Calu3 (cell line): ENCODE measurements at regions not wholly inside any gene's neighbourhood (a gene's known extent, or its start where the extent isn't known, plus 50 kb on each side); places are given as distances from the start of the nearest gene placed in this dataset.

Experiments
- BruUV-seq: library from RNA; stranded (reverse); fragments of 400-500 nt; replicated peaks from 2 replicates; lab custom pipeline; 2021; lab: Mats Ljungman, UMichigan
- CTCF ChIA-PET: fragments of 300-600 bp; sonication (Branson Sonifier 250); formaldehyde crosslinking; loops from one replicate; lab custom pipeline; 2022; ENCODE audit warnings: antibody characterized with exemption; lab: Charles Lee
- DNase-seq: peaks from one replicate; pipeline ENCODE4 v3.0.0; 2022
- H3K27ac Mint-ChIP-seq: one replicate; pipeline ENCODE4 v1.8.0; 2022; ENCODE audit warnings: mixed read lengths; ENCODE audit not compliant: unreplicated experiment
- H3K27me3 Mint-ChIP-seq: one replicate; pipeline ENCODE4 v1.8.0; 2022; ENCODE audit warnings: mixed read lengths; ENCODE audit not compliant: unreplicated experiment
- H3K36me3 Mint-ChIP-seq: one replicate; pipeline ENCODE4 v1.8.0; 2022; ENCODE audit warnings: mild to moderate bottlenecking, moderate library complexity, mixed read lengths; ENCODE audit not compliant: insufficient read depth, unreplicated experiment
- H3K4me1 Mint-ChIP-seq: one replicate; pipeline ENCODE4 v1.8.0; 2022; ENCODE audit warnings: mild to moderate bottlenecking, low read depth, mixed read lengths; ENCODE audit not compliant: unreplicated experiment
- H3K4me3 Mint-ChIP-seq: one replicate; pipeline ENCODE4 v1.8.0; 2022; ENCODE audit warnings: mild to moderate bottlenecking, low read depth, moderate library complexity, mixed read lengths; ENCODE audit not compliant: unreplicated experiment
- H3K9me3 Mint-ChIP-seq: one replicate; pipeline ENCODE4 v1.8.0; 2022; ENCODE audit warnings: low read depth, mixed read lengths; ENCODE audit not compliant: unreplicated experiment
- intact Hi-C: fragments of 100-400 bp; cut with micrococcal nuclease; formaldehyde crosslinking; loops from one replicate; pipeline ENCODE4 v1.10.0; 2022; ENCODE audit not compliant: unreplicated experiment
- TF ChIP-seq, protein P1 (sequence below): fragments of 200-600 bp; IDR thresholded peaks from one replicate; pipeline ENCODE4 v1.8.0; 2022; ENCODE audit warnings: antibody characterized with exemption; ENCODE audit not compliant: unreplicated experiment

DNA sequence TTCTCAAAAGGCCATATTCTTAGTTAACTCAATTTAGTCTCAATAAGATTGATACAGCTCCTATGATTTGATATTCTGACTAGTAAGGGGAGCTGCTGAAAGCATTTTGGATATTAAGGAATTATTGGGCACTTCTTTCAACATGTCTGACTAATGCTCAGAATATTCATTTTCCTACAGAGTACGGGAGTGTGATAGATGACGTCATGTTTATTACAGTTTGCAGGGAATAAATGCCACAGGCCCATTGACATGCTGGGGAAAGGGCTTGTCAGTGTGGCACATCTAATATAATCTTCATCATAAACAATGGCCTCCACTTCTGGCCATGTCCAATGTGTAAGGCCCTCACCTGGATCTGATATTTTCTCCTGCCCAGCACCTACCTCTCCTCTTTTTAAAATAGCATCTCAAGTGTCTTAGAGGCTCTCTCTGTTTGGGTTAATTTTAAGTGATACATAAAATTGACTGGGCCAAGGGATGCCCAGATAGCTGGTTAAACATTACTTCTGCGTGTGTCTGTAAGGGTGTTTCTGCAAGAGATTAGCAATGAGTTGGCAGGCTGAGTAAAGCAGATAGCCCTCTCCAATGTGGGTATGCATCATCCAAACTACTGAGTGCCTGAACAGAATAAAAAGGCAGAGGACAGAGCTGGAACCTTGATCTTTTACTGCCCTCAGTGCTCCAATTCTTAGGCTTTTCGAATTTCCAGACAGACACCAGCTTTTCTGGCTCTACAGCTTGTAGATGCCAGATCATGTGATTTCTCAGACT is 99.3 kb downstream of the SLC24A2 start:
- CTCF ChIA-PET, result interaction anchor here (0.5 kb wide), 1 partner anchor 267 kb away, joined by 3 read pairs; no protein-coding TSS in a partner anchor
- H3K4me1 Mint-ChIP-seq, result no peaks in the 10 kb centered on the region
- H3K36me3 Mint-ChIP-seq, result no peaks in the 10 kb centered on the region
- no peaks in the 10 kb centered on the region for H3K9me3 Mint-ChIP-seq
- H3K27ac Mint-ChIP-seq, result no peak overlapping the region
- peaks cover 10% of the 10 kb centered on the region for H3K27me3 Mint-ChIP-seq
- TF ChIP-seq, protein P1, sequence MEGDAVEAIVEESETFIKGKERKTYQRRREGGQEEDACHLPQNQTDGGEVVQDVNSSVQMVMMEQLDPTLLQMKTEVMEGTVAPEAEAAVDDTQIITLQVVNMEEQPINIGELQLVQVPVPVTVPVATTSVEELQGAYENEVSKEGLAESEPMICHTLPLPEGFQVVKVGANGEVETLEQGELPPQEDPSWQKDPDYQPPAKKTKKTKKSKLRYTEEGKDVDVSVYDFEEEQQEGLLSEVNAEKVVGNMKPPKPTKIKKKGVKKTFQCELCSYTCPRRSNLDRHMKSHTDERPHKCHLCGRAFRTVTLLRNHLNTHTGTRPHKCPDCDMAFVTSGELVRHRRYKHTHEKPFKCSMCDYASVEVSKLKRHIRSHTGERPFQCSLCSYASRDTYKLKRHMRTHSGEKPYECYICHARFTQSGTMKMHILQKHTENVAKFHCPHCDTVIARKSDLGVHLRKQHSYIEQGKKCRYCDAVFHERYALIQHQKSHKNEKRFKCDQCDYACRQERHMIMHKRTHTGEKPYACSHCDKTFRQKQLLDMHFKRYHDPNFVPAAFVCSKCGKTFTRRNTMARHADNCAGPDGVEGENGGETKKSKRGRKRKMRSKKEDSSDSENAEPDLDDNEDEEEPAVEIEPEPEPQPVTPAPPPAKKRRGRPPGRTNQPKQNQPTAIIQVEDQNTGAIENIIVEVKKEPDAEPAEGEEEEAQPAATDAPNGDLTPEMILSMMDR, result no peak
- H3K4me3 Mint-ChIP-seq, result no peak overlapping the region
- intact Hi-C loops, result no loop called here
- DNase-seq, result no peak
- BruUV-seq, result no TSS peak

DNA sequence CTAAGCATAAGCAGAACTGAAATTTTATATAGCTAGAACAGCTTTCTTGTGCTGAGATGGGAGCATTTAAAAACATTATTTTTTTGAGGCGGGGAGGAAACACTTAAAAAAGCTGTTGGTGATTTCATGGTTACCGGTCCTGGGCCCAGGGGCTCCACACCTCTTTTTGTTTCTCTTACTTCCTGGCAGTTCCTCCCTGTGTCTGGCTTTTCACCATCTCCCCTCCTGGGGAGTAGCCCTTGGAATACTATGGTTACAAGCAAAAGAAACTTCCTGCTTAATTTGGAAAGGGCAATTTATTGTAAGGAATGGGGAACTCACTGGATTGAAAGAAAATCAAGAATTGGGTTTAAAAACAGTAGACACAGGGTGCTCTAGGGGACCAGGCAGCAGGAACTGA is 105.1 kb downstream of the SLC24A2 start:
- no peaks in the 10 kb centered on the region for H3K4me1 Mint-ChIP-seq
- H3K9me3 Mint-ChIP-seq, result no peaks in the 10 kb centered on the region
- intact Hi-C loops, result no loop called here
- DNase-seq, result no peak
- CTCF ChIA-PET, result no interaction called here
- H3K27me3 Mint-ChIP-seq, result peaks cover 59% of the 10 kb centered on the region
- H3K27ac Mint-ChIP-seq, result no peak overlapping the region
- H3K36me3 Mint-ChIP-seq, result no peaks in the 10 kb centered on the region
- H3K4me3 Mint-ChIP-seq, result no peak overlapping the region
- no TSS peak for BruUV-seq
- TF ChIP-seq, protein P1, result no peak

DNA sequence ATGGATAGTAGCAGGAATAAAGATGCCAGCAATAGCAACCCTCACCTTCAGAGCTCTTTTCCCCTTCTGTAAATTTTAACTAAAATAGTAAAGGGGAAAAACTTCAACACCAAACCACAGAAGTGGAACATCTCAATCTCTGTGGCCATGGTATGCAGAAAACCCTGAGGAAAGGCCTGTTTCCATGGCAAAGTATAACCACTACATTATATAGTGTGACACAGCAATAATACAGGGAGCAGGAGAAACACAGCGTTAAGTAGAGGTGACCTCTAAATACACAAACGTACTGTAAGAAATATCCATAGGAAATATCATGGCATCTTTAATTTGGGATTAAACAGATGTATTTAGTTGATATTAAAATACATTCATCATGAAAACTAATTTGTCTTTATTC is 106.4 kb downstream of the SLC24A2 start:
- CTCF ChIA-PET, result no interaction called here
- H3K4me1 Mint-ChIP-seq, result no peaks in the 10 kb centered on the region
- H3K27me3 Mint-ChIP-seq, result peaks cover 70% of the 10 kb centered on the region
- no peaks in the 10 kb centered on the region for H3K9me3 Mint-ChIP-seq
- BruUV-seq, result no TSS peak
- DNase-seq, result no peak
- TF ChIP-seq, protein P1, result no peak
- no peaks in the 10 kb centered on the region for H3K36me3 Mint-ChIP-seq
- intact Hi-C loops, result no loop called here
- no peak overlapping the region for H3K4me3 Mint-ChIP-seq
- no peak overlapping the region for H3K27ac Mint-ChIP-seq

DNA sequence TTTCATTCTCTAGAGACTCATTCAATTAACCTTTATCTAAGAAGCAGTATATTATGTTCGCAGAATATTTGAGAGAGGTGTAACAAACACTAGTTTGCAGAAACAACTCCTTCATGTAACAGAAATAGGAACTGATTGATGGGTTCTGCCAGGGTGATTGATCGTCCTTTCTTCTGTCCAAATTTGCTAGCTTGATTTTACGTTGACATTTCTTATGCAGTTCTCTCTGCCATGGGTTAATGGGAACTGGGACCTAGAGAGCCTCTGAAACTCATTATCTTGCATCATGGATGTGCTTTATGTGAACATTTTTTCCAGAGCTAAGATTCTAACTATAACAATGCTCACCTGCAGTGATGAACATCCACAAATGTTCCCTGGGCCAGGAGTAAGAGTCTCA is 107.0 kb downstream of the SLC24A2 start:
- Mint-ChIP-seq H3K36me3 (no peaks in the 10 kb centered on the region), H3K4me1 (no peaks in the 10 kb centered on the region), H3K27me3 (peaks cover 76% of the 10 kb centered on the region), H3K9me3 (no peaks in the 10 kb centered on the region), H3K4me3 (no peak overlapping the region), H3K27ac (no peak overlapping the region)
- CTCF ChIA-PET, result no interaction called here
- DNase-seq, result no peak
- intact Hi-C loops, result no loop called here
- TF ChIP-seq, protein P1, result no peak
- BruUV-seq, result no TSS peak
